Suprapubic skin (tissue), 4 donors: ENCODE measurements at regions not wholly inside any gene's neighbourhood (a gene's known extent, or its start where the extent isn't known, plus 50 kb on each side); places are given as distances from the start of the nearest gene placed in this dataset.
"Not testable (repeated sequence)": the region's sequence is repeated elsewhere in the genome, so short reads cannot be mapped to it uniquely, and the experiment has no call there.

ENCODE experiments used
- DNase-seq, 2 donors: peaks; one replicate each; pipeline ENCODE4 v3.0.0-alpha.2; 2019; ENCODE audit warnings: low spot score in 2 of 2
- H3K27ac ChIP-seq: fragments of 200-600 bp; sonication (generic); one replicate; pipeline ENCODE4 v1.5.1; 2019
- H3K27me3 ChIP-seq: fragments of 200-600 bp; sonication (generic); one replicate; pipeline ENCODE4 v1.5.1; 2019
- H3K36me3 ChIP-seq: fragments of 200-600 bp; sonication (generic); one replicate; pipeline ENCODE4 v1.5.1; 2019
- H3K4me1 ChIP-seq: fragments of 200-600 bp; sonication (generic); one replicate; pipeline ENCODE4 v1.5.1; 2019
- H3K4me3 ChIP-seq: fragments of 200-600 bp; sonication (generic); one replicate; pipeline ENCODE4 v1.5.1; 2019; ENCODE audit warnings: mild to moderate bottlenecking
- H3K9me3 ChIP-seq: fragments of 200-600 bp; sonication (generic); one replicate; pipeline ENCODE4 v1.5.1; 2019
- EP300 ChIP-seq: sonication (generic); formaldehyde crosslinking; IDR thresholded peaks from one replicate; pipeline ENCODE4 v1.6.1; 2017; ENCODE audit warnings: antibody characterized with exemption
- POLR2A ChIP-seq, 2 donors: fragments of 450-650 bp; IDR thresholded peaks; one replicate each; pipeline ENCODE4 v1.6.1; 2017; ENCODE audit warnings: antibody characterized with exemption in 2 of 2, mild to moderate bottlenecking in 2 of 2, moderate library complexity in 2 of 2
- POLR2AphosphoS5 ChIP-seq, 3 donors: sonication (generic); formaldehyde crosslinking; IDR thresholded peaks; one replicate each; pipeline ENCODE4 v1.6.1; 2017; ENCODE audit warnings: antibody characterized with exemption in 3 of 3
- WGBS: methylation state at CpG from one replicate; pipeline ENCODE4 v1.1.5; 2018; 5-methylcytosine and 5-hydroxymethylcytosine counted together
- TF ChIP-seq, protein P1 (sequence below), 2 donors: fragments of 200-600 bp in 1 of 2; fragments of 450-650 bp in 1 of 2; sonication (generic) in 1 of 2; IDR thresholded peaks; one replicate each; pipeline ENCODE4 v1.5.1; 2016 to 2019; ENCODE audit warnings: antibody characterized with exemption in 2 of 2, mild to moderate bottlenecking in 1 of 2, moderate library complexity in 1 of 2

GRCh38 chr1:245060684-245061374 lies 94.0 kb upstream of the KIF26B start:
- no peak for DNase-seq

GRCh38 chr1:245059806-245060424 lies 94.9 kb upstream of the KIF26B start:
- Histone ChIP-seq H3K4me1 (no peaks in the 10 kb centered on the region), H3K9me3 (no peaks in the 10 kb centered on the region), H3K27me3 (no peaks in the 10 kb centered on the region), H3K36me3 (no peaks in the 10 kb centered on the region), H3K4me3 (no peak overlapping the region), H3K27ac (no peak overlapping the region)
- WGBS, result 85% methylated on average over 5 of the region's 5 CpGs
- DNase-seq, result no peak
- no peak for TF ChIP-seq POLR2AphosphoS5 (IDR thresholded peaks at IDR 0.05)
- TF ChIP-seq, protein P1, sequence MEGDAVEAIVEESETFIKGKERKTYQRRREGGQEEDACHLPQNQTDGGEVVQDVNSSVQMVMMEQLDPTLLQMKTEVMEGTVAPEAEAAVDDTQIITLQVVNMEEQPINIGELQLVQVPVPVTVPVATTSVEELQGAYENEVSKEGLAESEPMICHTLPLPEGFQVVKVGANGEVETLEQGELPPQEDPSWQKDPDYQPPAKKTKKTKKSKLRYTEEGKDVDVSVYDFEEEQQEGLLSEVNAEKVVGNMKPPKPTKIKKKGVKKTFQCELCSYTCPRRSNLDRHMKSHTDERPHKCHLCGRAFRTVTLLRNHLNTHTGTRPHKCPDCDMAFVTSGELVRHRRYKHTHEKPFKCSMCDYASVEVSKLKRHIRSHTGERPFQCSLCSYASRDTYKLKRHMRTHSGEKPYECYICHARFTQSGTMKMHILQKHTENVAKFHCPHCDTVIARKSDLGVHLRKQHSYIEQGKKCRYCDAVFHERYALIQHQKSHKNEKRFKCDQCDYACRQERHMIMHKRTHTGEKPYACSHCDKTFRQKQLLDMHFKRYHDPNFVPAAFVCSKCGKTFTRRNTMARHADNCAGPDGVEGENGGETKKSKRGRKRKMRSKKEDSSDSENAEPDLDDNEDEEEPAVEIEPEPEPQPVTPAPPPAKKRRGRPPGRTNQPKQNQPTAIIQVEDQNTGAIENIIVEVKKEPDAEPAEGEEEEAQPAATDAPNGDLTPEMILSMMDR (IDR thresholded peaks at IDR 0.05), result no peak
- TF ChIP-seq POLR2A (IDR thresholded peaks at IDR 0.05), result no peak
- no peak for TF ChIP-seq EP300

More at GRCh38 chr1:245060684-245061374, 94.0 kb upstream of the KIF26B start:
- Histone ChIP-seq H3K9me3 (no peaks in the 10 kb centered on the region), H3K36me3 (no peaks in the 10 kb centered on the region), H3K4me3 (no peak overlapping the region), H3K27ac (no peak overlapping the region), H3K27me3 (no peaks in the 10 kb centered on the region), H3K4me1 (no peaks in the 10 kb centered on the region)
- 77% methylated on average over 6 of the region's 6 CpGs for WGBS
- TF ChIP-seq POLR2A (IDR thresholded peaks at IDR 0.05) (no peak), POLR2AphosphoS5 (IDR thresholded peaks at IDR 0.05) (no peak), EP300 (no peak)

DNA sequence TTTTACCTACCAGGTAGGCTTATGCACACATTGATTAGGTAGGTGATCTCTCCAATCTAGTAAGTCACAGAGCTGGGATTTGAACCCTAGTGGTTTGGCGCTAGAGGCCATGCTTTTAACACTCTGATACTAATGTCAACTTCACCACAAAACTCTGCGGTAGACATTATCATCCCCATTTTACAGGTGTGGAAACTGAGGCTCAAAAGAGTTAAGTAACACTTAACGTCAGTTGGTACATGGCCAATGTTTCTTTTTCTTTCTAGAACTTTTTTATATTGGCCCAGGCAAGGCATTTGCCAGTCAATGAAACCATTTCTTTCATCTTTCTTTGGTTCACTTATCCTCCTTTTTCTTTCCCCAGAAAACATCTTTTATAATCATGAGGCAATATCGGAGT lies 95.9 kb upstream of the KIF26B start:
- TF ChIP-seq EP300, result no peak
- TF ChIP-seq, protein P1 (IDR thresholded peaks at IDR 0.05), result no peak
- no peak for TF ChIP-seq POLR2AphosphoS5 (IDR thresholded peaks at IDR 0.05)
- Histone ChIP-seq H3K4me1 (no peaks in the 10 kb centered on the region), H3K27ac (no peak overlapping the region), H3K4me3 (no peak overlapping the region), H3K27me3 (no peaks in the 10 kb centered on the region), H3K9me3 (no peaks in the 10 kb centered on the region), H3K36me3 (no peaks in the 10 kb centered on the region)
- WGBS, result 93% methylated on average over 4 of the region's 4 CpGs
- DNase-seq, result no peak

GRCh38 chr1:245058436-245058835 lies 96.3 kb upstream of the KIF26B start:
- Histone ChIP-seq H3K4me1 (no peaks in the 10 kb centered on the region), H3K4me3 (no peak overlapping the region), H3K9me3 (no peaks in the 10 kb centered on the region), H3K36me3 (no peaks in the 10 kb centered on the region), H3K27ac (no peak overlapping the region), H3K27me3 (no peaks in the 10 kb centered on the region)
- DNase-seq, result no peak
- no peak for TF ChIP-seq POLR2A (IDR thresholded peaks at IDR 0.05)
- no peak for TF ChIP-seq POLR2AphosphoS5 (IDR thresholded peaks at IDR 0.05)
- no peak for TF ChIP-seq EP300
- TF ChIP-seq, protein P1 (IDR thresholded peaks at IDR 0.05), result no peak
- 88% methylated on average over 5 of the region's 5 CpGs for WGBS

DNA sequence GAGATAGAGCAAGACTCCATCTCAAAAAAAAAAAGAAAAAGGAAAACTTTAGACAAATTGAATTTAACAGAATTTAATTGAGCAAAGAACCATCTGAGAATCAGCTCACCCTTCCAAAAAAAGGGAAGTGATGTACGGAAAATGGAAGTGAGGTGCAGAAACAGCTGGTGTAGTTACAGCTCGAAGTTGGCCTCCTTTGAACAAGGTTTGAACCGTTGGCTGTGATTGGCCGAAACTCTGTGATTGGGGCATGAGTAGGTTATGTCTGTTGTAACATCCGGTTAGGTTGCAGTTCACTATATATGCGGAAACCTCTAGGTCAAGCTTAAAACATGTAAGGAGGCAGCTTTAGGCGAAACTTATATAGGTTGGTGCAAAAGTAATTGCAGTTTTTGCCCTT lies 97.9 kb upstream of the KIF26B start:
- Histone ChIP-seq H3K36me3 (no peaks in the 10 kb centered on the region), H3K4me1 (no peaks in the 10 kb centered on the region), H3K27ac (no peak overlapping the region), H3K9me3 (no peaks in the 10 kb centered on the region), H3K27me3 (no peaks in the 10 kb centered on the region), H3K4me3 (no peak overlapping the region)
- TF ChIP-seq POLR2A (IDR thresholded peaks at IDR 0.05) (no peak), EP300 (no peak), POLR2AphosphoS5 (IDR thresholded peaks at IDR 0.05) (no peak)
- TF ChIP-seq, protein P1 (IDR thresholded peaks at IDR 0.05), result no peak
- WGBS, result 86% methylated on average over 7 of the region's 7 CpGs
- no peak for DNase-seq

DNA sequence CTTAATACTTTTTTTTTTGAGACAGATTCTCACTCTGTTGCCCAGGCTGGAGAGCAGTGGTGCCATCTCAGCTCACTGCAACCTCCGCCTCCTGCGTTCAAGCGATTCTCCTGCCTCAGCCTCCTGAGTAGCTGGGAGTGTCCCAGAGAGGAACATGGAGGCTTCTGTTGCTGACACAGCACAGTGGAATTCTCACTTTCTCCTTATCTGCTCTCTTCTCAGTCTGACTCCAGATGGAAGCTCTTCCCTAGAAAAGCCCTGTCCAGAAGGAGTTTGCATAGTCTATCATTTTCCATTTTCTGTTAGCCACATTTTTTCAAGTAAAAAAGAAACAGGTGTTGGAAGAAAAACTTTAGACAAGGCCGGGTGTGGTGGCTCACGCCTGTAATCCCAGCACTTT lies 98.5 kb upstream of the KIF26B start:
- DNase-seq, H3K36me3 ChIP-seq, H3K4me1 ChIP-seq, H3K27me3 ChIP-seq, H3K27ac ChIP-seq, H3K9me3 ChIP-seq, H3K4me3 ChIP-seq: not testable (repeated sequence)
- 96% methylated on average over 5 of the region's 5 CpGs for WGBS
